Cardiac muscle cell (in vitro differentiated cells and primary cell): ENCODE measurements at regions not wholly inside any gene's neighbourhood (a gene's known extent, or its start where the extent isn't known, plus 50 kb on each side); places are given as distances from the start of the nearest gene placed in this dataset.

Experiments
- DNase-seq, 2 donors: peaks; one replicate each; pipeline versions ENCODE4 v3.0.0 to v3.0.0-alpha.2; 2010 to 2017; ENCODE audit warnings: low read depth in 1 of 2, low spot score in 1 of 2
- H3K27ac ChIP-seq: fragments of 200-600 bp; sonication (generic); 2 replicates; pipeline ENCODE4 v1.5.1; 2016
- H3K27me3 ChIP-seq: fragments of 200-600 bp; sonication (generic); 2 replicates; pipeline ENCODE4 v1.6.0; 2016; ENCODE audit warnings: control low read depth
- H3K36me3 ChIP-seq: fragments of 200-600 bp; sonication (generic); 2 replicates; pipeline ENCODE4 v1.5.1; 2016; ENCODE audit warnings: control low read depth
- H3K4me1 ChIP-seq: fragments of 200-600 bp; sonication (generic); 2 replicates; pipeline ENCODE4 v1.8.1; 2017; ENCODE audit warnings: low read depth, mild to moderate bottlenecking, mixed run types
- H3K4me3 ChIP-seq: fragments of 200-600 bp; sonication (generic); 2 replicates; pipeline ENCODE4 v1.5.1; 2016; ENCODE audit warnings: mild to moderate bottlenecking
- H3K9me3 ChIP-seq: fragments of 200-600 bp; sonication (generic); 2 replicates; pipeline ENCODE4 v1.5.1; 2017; ENCODE audit warnings: low read depth, mild to moderate bottlenecking, control low read depth
- TF ChIP-seq, protein P1 (sequence below): IDR thresholded peaks from 2 replicates; pipeline ENCODE4 v1.5.1; 2012; ENCODE audit warnings: low read depth, mild to moderate bottlenecking, low read length

DNA sequence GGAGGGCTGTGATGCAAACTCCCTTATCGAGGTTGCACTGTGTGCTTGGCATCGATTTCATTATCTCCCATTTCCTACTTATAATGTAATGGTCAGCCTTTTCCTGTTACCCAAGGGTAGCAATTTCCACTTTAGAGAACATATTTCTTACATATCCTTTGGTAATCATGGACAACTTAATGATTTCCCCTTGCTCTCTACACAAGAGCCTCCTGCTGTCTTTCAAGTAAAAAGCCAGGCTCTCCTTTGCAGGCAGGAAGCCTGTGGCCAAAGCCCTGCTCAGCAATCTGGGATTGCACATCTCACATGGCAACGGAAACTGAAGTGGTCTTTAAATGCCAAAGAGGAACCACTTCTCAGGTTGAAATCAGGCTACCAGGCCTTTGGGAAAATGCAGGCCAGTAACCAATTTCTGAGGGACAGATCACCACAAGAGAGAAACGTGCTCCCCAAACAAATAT, 86.7 kb upstream of the IKZF1 start:
- H3K4me3 ChIP-seq: no peak overlapping the region
- no peaks in the 10 kb centered on the region for H3K27me3 ChIP-seq
- no peaks in the 10 kb centered on the region for H3K36me3 ChIP-seq
- no peak overlapping the region for H3K27ac ChIP-seq
- H3K9me3 ChIP-seq: no peaks in the 10 kb centered on the region
- peak in 1 of 2 donors; percentile 29 for DNase-seq
- no peaks in the 10 kb centered on the region for H3K4me1 ChIP-seq
- TF ChIP-seq, protein P1, sequence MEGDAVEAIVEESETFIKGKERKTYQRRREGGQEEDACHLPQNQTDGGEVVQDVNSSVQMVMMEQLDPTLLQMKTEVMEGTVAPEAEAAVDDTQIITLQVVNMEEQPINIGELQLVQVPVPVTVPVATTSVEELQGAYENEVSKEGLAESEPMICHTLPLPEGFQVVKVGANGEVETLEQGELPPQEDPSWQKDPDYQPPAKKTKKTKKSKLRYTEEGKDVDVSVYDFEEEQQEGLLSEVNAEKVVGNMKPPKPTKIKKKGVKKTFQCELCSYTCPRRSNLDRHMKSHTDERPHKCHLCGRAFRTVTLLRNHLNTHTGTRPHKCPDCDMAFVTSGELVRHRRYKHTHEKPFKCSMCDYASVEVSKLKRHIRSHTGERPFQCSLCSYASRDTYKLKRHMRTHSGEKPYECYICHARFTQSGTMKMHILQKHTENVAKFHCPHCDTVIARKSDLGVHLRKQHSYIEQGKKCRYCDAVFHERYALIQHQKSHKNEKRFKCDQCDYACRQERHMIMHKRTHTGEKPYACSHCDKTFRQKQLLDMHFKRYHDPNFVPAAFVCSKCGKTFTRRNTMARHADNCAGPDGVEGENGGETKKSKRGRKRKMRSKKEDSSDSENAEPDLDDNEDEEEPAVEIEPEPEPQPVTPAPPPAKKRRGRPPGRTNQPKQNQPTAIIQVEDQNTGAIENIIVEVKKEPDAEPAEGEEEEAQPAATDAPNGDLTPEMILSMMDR: no peak

- DNase-seq: no peak
- Histone ChIP-seq H3K27ac (no peak overlapping the region), H3K4me3 (no peak overlapping the region), H3K27me3 (no peaks in the 10 kb centered on the region), H3K4me1 (no peaks in the 10 kb centered on the region), H3K9me3 (no peaks in the 10 kb centered on the region), H3K36me3 (no peaks in the 10 kb centered on the region)
- TF ChIP-seq, protein P1: no peak
Observed at GRCh38 chr7:50217401-50217800, 87.1 kb upstream of the IKZF1 start.

- no peaks in the 10 kb centered on the region for H3K27me3 ChIP-seq
- no peaks in the 10 kb centered on the region for H3K36me3 ChIP-seq
- H3K27ac ChIP-seq: no peak overlapping the region
- no peaks in the 10 kb centered on the region for H3K9me3 ChIP-seq
- H3K4me1 ChIP-seq: no peaks in the 10 kb centered on the region
- TF ChIP-seq, protein P1: no peak
- no peak for DNase-seq
- no peak overlapping the region for H3K4me3 ChIP-seq
Observed at GRCh38 chr7:50216626-50217025, 87.9 kb upstream of the IKZF1 start.

GRCh38 chr7:50214771-50215170, 89.7 kb upstream of the IKZF1 start:
- TF ChIP-seq, protein P1: no peak
- no peaks in the 10 kb centered on the region for H3K4me1 ChIP-seq
- H3K36me3 ChIP-seq: no peaks in the 10 kb centered on the region
- H3K27me3 ChIP-seq: no peaks in the 10 kb centered on the region
- DNase-seq: no peak
- no peaks in the 10 kb centered on the region for H3K9me3 ChIP-seq
- H3K27ac ChIP-seq: no peak overlapping the region
- H3K4me3 ChIP-seq: no peak overlapping the region

DNA sequence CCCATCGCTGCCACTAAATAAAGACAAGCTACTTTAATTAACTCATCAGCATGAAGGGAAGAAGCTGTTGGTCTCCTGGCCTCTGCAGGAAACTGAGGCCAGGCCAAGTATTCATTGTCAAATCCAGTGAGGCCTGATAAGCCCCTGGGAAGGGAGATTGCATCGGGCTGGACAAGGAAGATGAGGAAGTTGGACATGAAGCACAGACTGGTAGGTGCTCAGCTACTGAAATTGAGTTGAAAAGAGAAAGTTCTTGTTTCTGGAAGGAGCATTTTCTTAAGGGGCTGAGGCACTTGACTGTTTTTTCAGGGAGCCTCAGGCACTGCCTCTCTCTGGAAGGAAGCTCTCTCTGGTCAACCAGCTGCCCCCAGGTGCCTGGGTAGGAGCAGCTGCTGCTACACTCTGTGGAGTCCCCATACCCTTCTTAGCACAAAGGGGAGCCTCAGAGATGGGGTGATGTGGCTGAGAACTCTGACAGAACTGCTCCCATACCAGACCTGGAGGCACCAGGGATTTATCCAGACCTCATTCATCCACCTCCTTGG, 90.3 kb upstream of the IKZF1 start:
- Histone ChIP-seq H3K27ac (no peak overlapping the region), H3K36me3 (no peaks in the 10 kb centered on the region), H3K4me1 (no peaks in the 10 kb centered on the region), H3K4me3 (no peak overlapping the region), H3K27me3 (no peaks in the 10 kb centered on the region), H3K9me3 (no peaks in the 10 kb centered on the region)
- TF ChIP-seq, protein P1: no peak
- DNase-seq: no peak
